Mesenchymal stem cell (in vitro differentiated cells and primary cell): ENCODE measurements at regions not wholly inside any gene's neighbourhood (a gene's known extent, or its start where the extent isn't known, plus 50 kb on each side); places are given as distances from the start of the nearest gene placed in this dataset.

ENCODE experiments used
- DNase-seq: peaks from one replicate; pipeline ENCODE4 v3.0.0-alpha.2; 2013
- H2AFZ ChIP-seq: one replicate; pipeline ENCODE4 v1.6.1; 2013; ENCODE audit warnings: low read depth, mild to moderate bottlenecking, control low read depth, inconsistent platforms, low read length, moderate library complexity
- H2AK5ac ChIP-seq: 2 replicates; pipeline ENCODE4 v1.6.1; 2013; ENCODE audit warnings: low read length, moderate library complexity, mild to moderate bottlenecking, inconsistent platforms; ENCODE audit not compliant: severe bottlenecking
- H2BK120ac ChIP-seq: one replicate; pipeline ENCODE4 v1.6.1; 2013; ENCODE audit warnings: low read depth, mild to moderate bottlenecking, inconsistent platforms, low read length, moderate library complexity
- H2BK12ac ChIP-seq, 2 experiments: one replicate each; pipeline ENCODE4 v1.6.1; 2013; ENCODE audit warnings: inconsistent platforms in 2 of 2, low read length in 2 of 2, mild to moderate bottlenecking in 2 of 2, moderate library complexity in 2 of 2, control low read depth in 1 of 2
- H2BK15ac ChIP-seq: one replicate; pipeline ENCODE4 v1.6.1; 2013; ENCODE audit warnings: mild to moderate bottlenecking, low read depth, inconsistent platforms; ENCODE audit not compliant: poor library complexity, severe bottlenecking
- H2BK5ac ChIP-seq: 2 replicates; pipeline ENCODE4 v1.6.1; 2013; ENCODE audit warnings: low read depth, mild to moderate bottlenecking, low read length, control low read depth, inconsistent platforms; ENCODE audit not compliant: poor library complexity, severe bottlenecking
- H3K14ac ChIP-seq, 2 experiments: one replicate each; pipeline ENCODE4 v1.6.1; 2013; ENCODE audit warnings: inconsistent platforms in 2 of 2, low read length in 2 of 2, control low read depth in 1 of 2, mild to moderate bottlenecking in 1 of 2, moderate library complexity in 1 of 2
- H3K18ac ChIP-seq, 2 experiments: one replicate each; pipeline ENCODE4 v1.6.1; 2013; ENCODE audit warnings: inconsistent platforms in 2 of 2, low read length in 2 of 2, control low read depth in 1 of 2, low read depth in 1 of 2, mild to moderate bottlenecking in 1 of 2
- H3K23ac ChIP-seq, 2 experiments: one replicate each; pipeline ENCODE4 v1.6.1; 2013; ENCODE audit warnings: inconsistent platforms in 2 of 2, low read length in 2 of 2, mild to moderate bottlenecking in 2 of 2, moderate library complexity in 2 of 2, control low read depth in 1 of 2
- H3K27ac ChIP-seq: 2 replicates; pipeline ENCODE4 v1.5.1; 2013; ENCODE audit warnings: mild to moderate bottlenecking, moderate library complexity, low read length, control low read depth, inconsistent platforms; ENCODE audit not compliant: poor library complexity, severe bottlenecking
- H3K27me3 ChIP-seq, 2 experiments: 2 replicates each; pipeline versions ENCODE4 v1.6.1 to v1.7.0; 2013; ENCODE audit warnings: low read length in 2 of 2, mild to moderate bottlenecking in 2 of 2, moderate library complexity in 2 of 2, control low read depth in 1 of 2, inconsistent platforms in 1 of 2; ENCODE audit not compliant: control insufficient read depth in 1 of 2, insufficient read depth in 1 of 2
- H3K36me3 ChIP-seq, 2 experiments: 2 replicates each; pipeline versions ENCODE4 v1.6.1 to v1.7.0; 2013; ENCODE audit warnings: low read length in 2 of 2, control low read depth in 1 of 2, inconsistent platforms in 1 of 2, low read depth in 1 of 2, mild to moderate bottlenecking in 1 of 2; ENCODE audit not compliant: insufficient read depth in 2 of 2, control insufficient read depth in 1 of 2
- H3K4ac ChIP-seq, 2 experiments: one replicate each; pipeline ENCODE4 v1.6.1; 2013; ENCODE audit warnings: inconsistent platforms in 2 of 2, low read length in 2 of 2, mild to moderate bottlenecking in 2 of 2, moderate library complexity in 2 of 2, control low read depth in 1 of 2, low read depth in 1 of 2
- H3K4me1 ChIP-seq: 2 replicates; pipeline ENCODE4 v1.6.1; 2013; ENCODE audit warnings: low read depth, low read length, control low read depth; ENCODE audit not compliant: control insufficient read depth, insufficient read depth
- H3K4me2 ChIP-seq: 2 replicates; pipeline ENCODE4 v1.6.1; 2013; ENCODE audit warnings: low read length, mild to moderate bottlenecking, inconsistent platforms; ENCODE audit not compliant: poor library complexity, severe bottlenecking
- H3K4me3 ChIP-seq, 2 experiments: 2 replicates each; pipeline versions ENCODE4 v1.5.1 to v1.7.0; 2013; ENCODE audit warnings: low read length in 2 of 2, mild to moderate bottlenecking in 2 of 2, control low read depth in 1 of 2, low read depth in 1 of 2; ENCODE audit not compliant: insufficient read depth in 1 of 2
- H3K79me1 ChIP-seq: replicated peaks from 2 replicates; pipeline ENCODE4 v1.6.1; 2013; ENCODE audit warnings: mild to moderate bottlenecking, control low read depth, low read length, inconsistent platforms; ENCODE audit not compliant: poor library complexity, severe bottlenecking
- H3K9ac ChIP-seq: 2 replicates; pipeline ENCODE4 v1.7.0; 2013; ENCODE audit warnings: mild to moderate bottlenecking, low read length, moderate library complexity
- H3K9me3 ChIP-seq: 2 replicates; pipeline ENCODE4 v1.7.0; 2013; ENCODE audit warnings: mild to moderate bottlenecking, low read length; ENCODE audit not compliant: control insufficient read depth
- H4K8ac ChIP-seq: one replicate; pipeline ENCODE4 v1.6.1; 2013; ENCODE audit warnings: inconsistent platforms, mild to moderate bottlenecking, low read length, moderate library complexity
- H4K91ac ChIP-seq: one replicate; pipeline ENCODE4 v1.6.1; 2013; ENCODE audit warnings: mild to moderate bottlenecking, low read length, inconsistent platforms
- WGBS: methylation state at CpG from one replicate; pipeline ENCODE4 v1.1.7; 2013; ENCODE audit warnings: mixed read lengths; 5-methylcytosine and 5-hydroxymethylcytosine counted together

GRCh38 chr10:35889226-35889625, 247.1 kb upstream of the FZD8 start:
- no peak overlapping the region for H3K27ac ChIP-seq
- no peak overlapping the region for H3K14ac ChIP-seq
- no peak overlapping the region for H4K8ac ChIP-seq
- H2AFZ ChIP-seq: no peak overlapping the region
- no peak overlapping the region for H3K4me3 ChIP-seq
- H3K27me3 ChIP-seq: no peaks in the 10 kb centered on the region
- no peak overlapping the region for H3K23ac ChIP-seq
- no peak overlapping the region for H2BK120ac ChIP-seq
- DNase-seq: no peak
- no peaks in the 10 kb centered on the region for H3K9me3 ChIP-seq
- H3K36me3 ChIP-seq: no peaks in the 10 kb centered on the region
- H3K9ac ChIP-seq: no peak overlapping the region
- no peak overlapping the region for H2BK5ac ChIP-seq
- H3K18ac ChIP-seq: peak overlapping the region; percentile 47 to 59
- H2BK12ac ChIP-seq: peak overlapping the region in 1 of 2 experiments; percentile 68
- no peaks in the 10 kb centered on the region for H3K79me1 ChIP-seq
- H2BK15ac ChIP-seq: no peak overlapping the region
- H3K4me2 ChIP-seq: no peak overlapping the region
- no peaks in the 10 kb centered on the region for H3K4me1 ChIP-seq
- H4K91ac ChIP-seq: peak overlapping the region; percentile 70
- WGBS: 63% methylated on average over 1 of the region's 2 CpGs
- H3K4ac ChIP-seq: no peak overlapping the region
- no peak overlapping the region for H2AK5ac ChIP-seq

DNA sequence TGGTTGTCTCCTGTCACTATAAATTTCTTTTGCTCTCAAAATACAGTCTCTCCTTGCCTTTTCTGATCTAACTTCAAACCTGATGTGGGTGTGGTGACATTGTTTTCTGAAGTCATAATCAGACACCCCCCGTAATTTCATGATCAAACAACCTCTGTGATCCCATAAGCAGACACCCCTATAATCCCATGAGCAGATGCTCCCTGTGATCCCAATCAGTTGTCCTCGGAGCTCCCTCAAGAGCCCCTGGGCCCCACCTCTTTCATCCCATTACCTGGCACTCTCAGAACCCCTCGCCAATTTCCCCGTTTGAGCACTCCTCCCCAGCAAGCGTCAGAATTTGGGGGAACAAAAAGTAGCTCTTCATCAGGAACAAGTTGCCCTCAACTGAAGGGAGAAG, 246.3 kb upstream of the FZD8 start:
- Histone ChIP-seq H2BK15ac (no peak overlapping the region), H2AFZ (no peak overlapping the region), H3K9me3 (no peaks in the 10 kb centered on the region), H2BK120ac (peak overlapping the region; percentile 34), H3K23ac (no peak overlapping the region), H3K9ac (no peak overlapping the region), H3K36me3 (no peaks in the 10 kb centered on the region), H4K8ac (no peak overlapping the region), H4K91ac (no peak overlapping the region), H3K14ac (no peak overlapping the region), H3K4me2 (no peak overlapping the region), H2BK12ac (peak overlapping the region in 1 of 2 experiments; percentile 94), H3K79me1 (no peaks in the 10 kb centered on the region), H3K4ac (peak overlapping the region in 1 of 2 experiments; percentile 53), H3K4me3 (no peak overlapping the region), H2AK5ac (no peak overlapping the region), H2BK5ac (no peak overlapping the region), H3K27me3 (peaks cover 0 to under 1% of the 10 kb centered on the region in 2 experiments), H3K18ac (peak overlapping the region; percentile 43 to 61), H3K4me1 (no peaks in the 10 kb centered on the region), H3K27ac (no peak overlapping the region)
- 98% methylated on average over 5 of the region's 5 CpGs for WGBS
- DNase-seq: no peak

DNA sequence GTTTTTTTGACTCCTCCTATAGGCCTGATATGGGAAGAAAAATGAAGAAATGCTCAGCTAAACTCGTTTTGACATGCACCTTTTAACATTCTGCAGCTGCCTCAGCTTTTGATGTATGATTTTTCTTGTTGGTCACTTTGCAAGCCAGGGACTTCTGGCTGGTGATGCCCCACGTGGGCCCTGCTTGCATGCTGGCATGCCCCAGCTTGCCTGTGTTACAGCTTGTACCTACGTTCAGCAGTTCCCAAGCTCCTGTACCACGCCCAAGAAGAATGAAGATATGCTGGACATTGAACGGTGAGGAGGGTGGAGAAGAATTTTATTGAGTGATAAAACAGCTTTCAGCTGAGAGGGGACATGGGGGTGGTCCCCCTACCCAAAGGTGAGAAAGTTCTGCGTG, 245.6 kb upstream of the FZD8 start:
- Histone ChIP-seq H2BK15ac (peak overlapping the region; percentile 53), H4K8ac (no peak overlapping the region), H3K18ac (peak overlapping the region; percentile 1 to 46), H3K27me3 (peaks cover 3 to 5% of the 10 kb centered on the region in 2 experiments), H2BK120ac (peak overlapping the region; percentile 34), H3K9ac (no peak overlapping the region), H3K79me1 (no peaks in the 10 kb centered on the region), H3K14ac (no peak overlapping the region), H2BK12ac (peak overlapping the region; percentile 4 to 91), H2BK5ac (no peak overlapping the region), H3K4me3 (no peak overlapping the region), H3K4me2 (no peak overlapping the region), H2AFZ (no peak overlapping the region), H3K9me3 (no peaks in the 10 kb centered on the region), H3K36me3 (no peaks in the 10 kb centered on the region), H2AK5ac (no peak overlapping the region), H3K4me1 (no peaks in the 10 kb centered on the region), H4K91ac (peak overlapping the region; percentile 66), H3K23ac (no peak overlapping the region), H3K4ac (peak overlapping the region in 1 of 2 experiments; percentile 46), H3K27ac (no peak overlapping the region)
- no peak for DNase-seq
- 92% methylated on average over 6 of the region's 6 CpGs for WGBS

DNA sequence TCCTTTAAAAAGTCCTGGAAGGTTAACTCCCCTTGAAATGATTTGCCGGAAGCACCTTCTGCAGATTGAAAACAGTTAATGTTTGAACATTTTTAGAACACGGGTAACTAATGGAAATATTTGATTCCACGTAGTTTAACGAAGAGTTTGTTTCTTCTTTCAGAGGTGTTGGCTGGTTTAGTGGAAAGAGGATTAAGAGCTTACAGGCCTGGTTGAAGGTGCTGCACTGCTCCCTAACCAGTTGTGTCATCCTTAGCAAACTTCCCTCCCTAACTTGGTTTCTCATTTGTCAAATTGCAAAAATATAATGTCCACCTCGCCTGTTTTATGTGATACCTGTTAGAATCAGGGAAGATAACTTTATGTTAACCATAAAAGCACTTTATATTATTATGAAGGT, 243.0 kb upstream of the FZD8 start:
- Histone ChIP-seq H3K14ac (no peak overlapping the region), H3K27me3 (peaks cover 3 to 7% of the 10 kb centered on the region in 2 experiments), H3K9me3 (no peaks in the 10 kb centered on the region), H3K27ac (no peak overlapping the region), H3K23ac (no peak overlapping the region), H3K4me2 (no peak overlapping the region), H2BK5ac (no peak overlapping the region), H3K18ac (no peak overlapping the region), H3K79me1 (no peaks in the 10 kb centered on the region), H2BK12ac (no peak overlapping the region), H2AK5ac (no peak overlapping the region), H4K8ac (no peak overlapping the region), H2AFZ (no peak overlapping the region), H3K9ac (no peak overlapping the region), H2BK15ac (no peak overlapping the region), H4K91ac (no peak overlapping the region), H2BK120ac (no peak overlapping the region), H3K4me3 (no peak overlapping the region), H3K4ac (no peak overlapping the region), H3K4me1 (no peaks in the 10 kb centered on the region), H3K36me3 (no peaks in the 10 kb centered on the region)
- 60% methylated on average over 4 of the region's 5 CpGs for WGBS
- DNase-seq: no peak
